GM18508 (cell line): ENCODE measurements at regions not wholly inside any gene's neighbourhood (a gene's known extent, or its start where the extent isn't known, plus 50 kb on each side); places are given as distances from the start of the nearest gene placed in this dataset.
A peak's percentile ranks its signal among the peaks of the same experiment; 100 is the strongest.
"Not testable (repeated sequence)": the region's sequence is repeated elsewhere in the genome, so short reads cannot be mapped to it uniquely, and the experiment has no call there.

ENCODE experiments used
- ATAC-seq: cut with Tn5 transposase; IDR thresholded peaks from one replicate; pipeline ENCODE4 v1.9.1; 2021; ENCODE audit warnings: moderate number of reproducible peaks; ENCODE audit not compliant: insufficient read depth, unreplicated experiment

DNA sequence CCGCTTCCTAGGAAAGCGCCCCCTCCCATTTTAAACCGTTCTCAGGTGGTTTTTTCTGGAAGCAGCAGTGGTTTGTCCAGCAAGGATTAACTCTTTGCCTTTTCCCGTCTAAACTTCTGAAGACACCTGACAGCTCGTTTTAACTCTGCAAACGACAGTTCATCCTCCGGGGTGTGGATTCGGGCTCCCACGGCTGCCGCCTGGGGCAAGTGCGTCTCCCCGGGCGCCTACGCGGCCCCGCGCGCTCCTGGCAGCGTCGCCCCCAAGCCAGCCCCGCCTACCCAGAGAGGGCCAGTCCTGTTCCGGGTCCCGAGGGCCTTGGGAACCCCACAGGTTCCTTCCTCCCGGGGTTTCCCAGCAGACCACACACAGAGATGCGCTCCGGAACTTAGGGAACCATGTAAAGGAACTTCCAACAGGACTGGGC is 54.4 kb downstream of the PRR18 start:
- no peak for ATAC-seq

DNA sequence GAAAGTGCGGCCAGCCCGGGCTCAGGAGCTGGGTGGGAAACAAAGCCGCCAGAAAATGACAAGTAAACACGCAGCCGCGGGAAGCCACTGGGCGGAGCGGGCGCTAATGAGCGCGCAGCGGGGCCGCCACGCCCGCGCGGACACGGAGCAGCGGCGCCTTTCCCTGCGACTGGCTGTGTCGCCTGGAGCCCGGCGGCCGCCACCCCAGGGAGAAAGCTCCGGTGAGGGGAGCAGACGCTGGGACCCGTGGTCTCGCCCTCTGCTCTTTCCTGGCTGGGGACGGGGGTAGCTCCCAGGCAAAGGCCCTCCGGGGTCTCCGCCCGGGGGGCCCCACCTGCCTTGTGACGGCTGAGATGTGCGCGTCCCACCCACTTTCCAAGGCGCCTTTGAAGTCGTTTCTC is 54.9 kb downstream of the PRR18 start:
- no peak for ATAC-seq

DNA sequence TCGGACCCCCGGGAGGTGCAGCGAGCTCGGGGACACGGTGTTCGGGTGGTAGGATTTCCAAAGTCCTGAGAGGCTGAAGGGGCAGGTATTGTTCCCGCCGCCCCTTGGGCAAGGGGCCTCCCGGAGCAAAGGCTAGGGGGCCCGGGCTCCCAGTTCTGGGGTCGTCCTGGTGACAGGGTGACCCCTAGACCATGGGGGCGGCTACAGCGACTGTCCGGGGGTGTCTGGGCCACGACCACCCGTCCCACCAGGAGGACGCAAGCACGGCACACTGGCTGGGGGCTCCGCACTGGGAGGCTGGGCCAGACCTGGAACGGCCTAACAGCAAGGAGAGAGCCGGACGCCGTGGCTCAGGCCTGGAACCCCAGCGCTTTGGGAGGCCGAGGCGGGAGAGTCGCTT is 55.6 kb downstream of the PRR18 start:
- no peak for ATAC-seq

DNA sequence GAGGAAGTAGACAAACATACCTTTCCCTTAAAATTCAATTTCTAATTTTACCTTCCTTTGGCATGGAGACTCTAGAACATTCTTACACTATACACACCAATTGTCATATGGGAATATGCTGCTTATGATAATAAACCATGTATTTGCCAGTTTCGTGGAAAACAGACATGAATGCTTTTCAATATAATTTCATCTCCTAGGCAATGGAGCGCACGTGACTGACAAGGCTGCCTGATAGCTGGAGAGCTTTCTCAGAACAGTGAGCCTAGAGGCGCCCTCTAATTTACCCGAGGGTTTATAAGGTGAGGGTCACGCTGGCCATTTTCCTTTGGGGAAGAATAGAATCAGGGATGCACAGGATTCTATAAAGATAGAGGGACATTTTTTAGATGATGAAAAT is 56.5 kb downstream of the PRR18 start:
- ATAC-seq: no peak

DNA sequence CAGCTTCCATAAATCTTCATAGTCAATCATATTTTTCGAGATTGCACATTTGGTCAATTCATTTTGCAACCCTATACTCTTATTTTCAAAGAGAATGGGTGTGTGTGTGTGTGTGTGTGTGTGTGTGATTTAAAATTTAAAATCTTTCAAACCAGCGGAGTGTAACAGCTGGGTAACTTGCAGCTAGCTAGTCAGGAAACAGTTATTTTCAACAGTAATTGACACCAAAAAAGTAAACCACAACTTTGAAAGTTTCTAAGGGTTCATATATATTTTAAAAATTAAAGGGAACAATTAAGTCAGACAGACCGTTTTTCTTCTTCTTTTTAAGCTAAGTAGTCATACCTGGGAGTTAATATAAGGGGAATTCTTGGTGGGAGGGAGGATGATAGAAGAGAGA is 57.0 kb downstream of the PRR18 start:
- ATAC-seq: no peak

DNA sequence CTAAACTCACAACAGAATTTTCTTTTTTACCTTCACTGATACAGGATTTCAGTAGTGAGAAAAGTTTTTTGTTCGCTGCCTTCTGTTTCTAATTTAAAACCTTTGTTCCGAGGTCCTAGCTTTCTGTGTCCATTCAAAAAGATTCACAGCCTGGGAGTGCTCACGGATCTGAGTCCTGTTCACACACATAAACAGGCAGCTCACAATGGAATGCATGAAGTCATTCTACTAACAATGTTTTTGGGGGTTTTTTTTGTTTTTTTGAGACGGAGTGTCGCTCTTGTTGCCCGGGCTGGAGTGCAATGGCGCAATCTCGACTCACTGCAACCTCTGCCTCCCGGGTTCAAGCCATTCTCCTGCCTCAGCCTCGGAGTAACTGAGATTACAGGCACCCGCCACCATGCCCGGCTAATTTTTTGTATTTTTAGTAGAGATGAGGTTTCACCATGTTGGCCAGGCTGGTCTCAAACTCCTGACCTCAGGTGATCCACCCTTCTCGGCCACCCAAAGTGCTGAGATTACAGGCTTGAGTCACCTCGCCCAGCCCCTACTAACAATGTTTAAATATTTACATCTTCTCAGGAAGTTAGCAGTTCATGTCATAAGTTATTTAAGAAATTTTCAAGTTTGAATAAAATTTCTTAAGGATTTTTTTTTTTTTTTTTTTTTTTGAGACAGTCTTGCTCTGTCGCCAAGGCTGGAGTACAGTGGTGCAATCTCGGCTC is 59.0 kb downstream of the PRR18 start:
- not testable (repeated sequence) for ATAC-seq

DNA sequence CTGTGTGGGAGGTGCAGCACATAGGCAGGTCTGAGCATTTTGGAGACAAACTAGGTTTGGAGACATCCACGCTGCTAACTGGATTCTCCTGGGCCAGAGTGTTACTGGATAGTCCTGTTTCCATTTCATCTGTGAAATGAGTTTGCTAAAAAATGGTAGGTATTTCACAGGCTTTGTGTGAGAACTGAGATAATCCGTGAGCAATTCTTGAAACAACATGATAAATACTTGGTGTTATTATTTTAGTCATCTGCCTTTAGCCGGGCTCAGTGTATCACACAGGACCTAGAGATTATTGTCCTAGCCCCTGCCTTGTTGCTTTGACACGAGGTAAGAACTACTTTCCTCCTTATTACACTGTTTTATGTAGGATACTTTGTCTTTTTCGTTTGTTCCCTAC is 63.0 kb downstream of the PRR18 start:
- no peak for ATAC-seq

DNA sequence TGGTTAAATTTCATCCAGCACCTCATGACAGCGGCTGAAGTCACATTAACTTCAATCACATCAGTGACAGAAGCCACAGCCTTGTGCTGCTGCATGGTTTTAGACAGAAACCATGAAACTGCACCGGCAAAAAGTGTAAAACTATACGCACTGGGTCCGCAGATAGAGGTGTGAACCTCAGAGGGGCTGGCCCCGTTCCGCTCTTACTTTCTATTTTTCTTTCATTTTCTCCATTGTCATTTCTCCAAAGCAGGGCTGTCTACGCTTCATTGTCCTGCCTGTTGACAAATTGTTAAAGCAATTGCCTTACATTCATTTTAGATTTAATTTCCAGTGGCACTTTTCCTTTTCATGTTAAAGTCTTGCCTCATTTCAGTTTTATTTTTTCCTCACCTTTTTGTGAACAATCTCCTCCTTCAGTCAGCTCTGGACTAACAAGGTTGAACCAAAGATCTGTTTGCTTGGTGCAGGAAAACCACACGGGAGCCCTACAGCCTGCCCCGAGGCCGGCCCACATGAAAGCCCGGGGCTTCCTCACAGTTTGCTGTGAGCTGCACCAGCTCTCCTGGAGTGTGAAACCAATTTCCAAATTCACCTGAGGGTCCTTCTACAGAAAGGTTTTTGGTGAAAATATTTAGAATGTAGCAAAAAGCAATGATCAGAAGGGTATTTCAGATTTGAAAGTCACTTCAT is 63.7 kb downstream of the PRR18 start:
- peak; percentile 95 for ATAC-seq

DNA sequence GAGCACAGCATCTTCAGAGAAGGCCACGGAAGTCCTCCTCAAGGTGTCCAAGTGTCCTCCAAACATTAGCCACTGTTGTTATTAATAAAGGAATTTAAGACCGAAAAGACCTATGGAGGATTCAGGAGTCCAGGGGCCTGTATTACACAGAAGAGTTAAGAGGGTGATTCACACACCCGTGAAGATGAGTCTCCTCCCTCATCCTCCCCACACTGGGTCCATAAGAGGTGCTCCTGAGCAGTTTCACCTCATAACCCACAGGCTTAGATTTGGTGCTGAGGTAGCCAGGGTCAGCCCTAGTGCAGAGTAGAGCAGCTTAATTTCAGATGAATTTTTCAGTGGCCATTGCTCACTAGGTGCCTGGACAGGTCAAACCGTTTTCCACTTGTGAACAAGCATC is 65.3 kb downstream of the PRR18 start:
- ATAC-seq: no peak

DNA sequence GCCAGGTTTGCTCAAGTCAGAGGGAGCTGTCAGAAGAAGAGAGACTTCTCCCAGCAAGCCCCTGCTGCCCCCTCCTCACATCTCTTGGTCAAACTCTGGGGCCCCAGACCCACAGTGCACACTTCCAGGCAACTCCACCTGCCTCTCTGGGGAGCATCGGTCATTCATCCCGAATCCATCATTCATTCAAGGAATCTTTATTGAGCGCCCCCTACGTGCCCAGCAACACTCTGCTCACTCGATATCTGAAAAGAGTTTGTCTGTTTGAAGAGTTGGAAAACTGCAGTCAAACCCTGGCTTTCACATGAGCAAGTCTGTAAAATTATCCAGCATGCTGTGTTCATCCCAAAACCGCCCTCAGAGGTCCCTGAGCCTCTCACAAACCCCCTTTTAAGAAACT is 66.2 kb downstream of the PRR18 start:
- ATAC-seq: no peak

DNA sequence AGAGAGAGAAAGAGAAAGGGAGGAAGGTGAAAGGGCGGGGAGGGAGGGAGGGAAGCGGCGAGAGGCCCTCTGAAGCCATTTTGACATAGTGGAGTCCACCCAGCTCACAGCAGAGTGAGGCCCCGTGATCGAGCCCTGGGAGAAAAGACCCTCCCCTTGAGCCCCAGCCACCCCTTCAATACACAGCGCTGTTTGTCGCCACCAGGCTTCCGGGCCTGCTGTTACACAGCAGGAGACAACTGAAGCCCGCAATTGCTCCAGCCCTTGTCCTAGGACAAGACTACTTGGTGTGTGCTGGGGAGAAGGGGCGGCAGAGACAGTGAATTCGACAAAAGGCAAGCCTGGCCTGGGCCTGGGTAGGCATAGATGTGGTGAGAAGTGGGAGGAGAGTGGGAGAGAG is 67.3 kb downstream of the PRR18 start:
- no peak for ATAC-seq

DNA sequence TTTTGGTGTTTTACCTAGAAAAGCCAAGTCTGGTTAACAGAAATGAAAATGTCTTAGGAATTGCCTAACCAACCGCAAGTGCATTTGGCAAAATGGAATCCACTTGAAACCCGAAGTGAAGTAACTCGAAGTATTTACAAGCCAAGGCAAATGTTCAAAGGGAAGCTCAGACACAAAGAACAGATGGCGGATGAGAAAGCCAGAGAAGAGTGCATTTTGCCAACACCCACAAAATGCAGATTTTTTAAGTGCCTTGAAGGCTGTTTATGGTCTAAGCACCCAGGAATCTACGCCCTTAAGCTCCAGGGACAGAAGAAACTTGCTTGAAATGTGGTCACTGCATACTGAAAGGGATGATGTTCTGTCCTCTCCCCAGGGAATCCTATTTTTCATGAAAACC is 70.0 kb upstream of the TBXT start:
- ATAC-seq: no peak

DNA sequence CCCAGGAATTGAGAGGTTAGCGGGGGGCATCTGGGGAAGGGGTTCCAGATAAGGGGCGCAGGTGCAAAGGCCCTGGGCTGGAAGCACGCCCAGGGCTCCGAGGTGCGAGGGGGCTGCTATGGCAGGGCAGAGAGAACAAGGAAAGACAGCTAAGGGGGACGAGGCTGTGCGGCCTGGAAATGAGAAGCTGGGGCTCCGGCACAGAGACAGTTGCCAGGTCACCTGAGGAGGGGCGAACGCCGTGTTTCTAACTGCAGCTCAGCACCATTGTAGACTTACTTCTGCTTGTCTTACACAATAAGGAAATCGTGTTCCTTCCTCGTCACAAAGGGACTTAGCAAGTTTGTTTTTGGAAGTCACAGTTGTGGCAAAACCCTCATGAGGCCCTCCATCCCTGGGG is 68.9 kb upstream of the TBXT start:
- no peak for ATAC-seq

DNA sequence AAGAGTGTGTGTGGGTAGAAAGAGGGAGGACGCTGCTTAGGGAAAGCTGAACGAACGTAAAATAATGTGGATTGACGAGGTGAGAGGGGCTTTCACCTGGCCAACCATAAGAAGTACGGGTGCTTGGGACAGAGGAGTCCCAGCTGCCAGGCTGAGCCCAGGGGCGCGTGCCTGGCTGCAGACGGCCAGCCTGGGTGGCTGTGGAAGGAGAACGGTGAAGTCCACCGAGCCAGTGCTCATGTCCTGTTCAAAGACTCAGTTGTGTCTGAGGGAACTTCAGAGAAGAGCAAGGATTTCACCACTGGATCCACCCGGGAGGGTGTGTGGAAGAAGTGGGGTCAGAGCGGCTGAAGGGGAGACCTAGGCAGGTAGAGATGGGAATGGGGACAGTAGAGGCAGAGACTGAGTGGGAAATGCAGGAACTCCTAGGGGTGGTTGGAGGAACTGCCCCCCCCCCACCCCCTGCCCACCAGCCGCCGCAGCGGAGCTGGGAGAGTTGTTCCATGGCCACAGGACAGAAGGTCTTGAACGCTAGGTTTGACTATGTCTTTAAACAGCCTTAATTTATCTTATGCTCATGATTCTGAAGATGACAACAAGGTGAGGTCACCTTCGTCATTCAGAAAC is 68.1 kb upstream of the TBXT start:
- ATAC-seq: no peak

DNA sequence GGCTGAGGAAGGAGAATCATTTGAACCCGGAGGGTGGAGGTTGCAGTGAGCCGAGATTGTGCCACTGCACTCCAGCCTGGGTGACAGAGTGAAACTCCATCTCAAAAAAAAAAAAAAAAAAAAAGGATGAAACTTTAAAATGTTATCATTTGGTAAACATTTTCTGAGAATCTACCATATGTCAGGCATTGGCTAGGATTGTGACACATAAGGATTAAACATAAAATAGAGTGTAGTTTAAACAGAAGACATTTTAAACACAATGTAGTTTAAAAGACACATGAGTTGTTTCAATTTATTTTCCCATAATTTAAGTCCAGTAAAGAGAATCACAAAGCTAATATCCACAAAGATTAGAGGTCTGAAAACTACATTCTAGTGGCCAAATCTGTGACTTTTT is 63.5 kb upstream of the TBXT start:
- not testable (repeated sequence) for ATAC-seq

DNA sequence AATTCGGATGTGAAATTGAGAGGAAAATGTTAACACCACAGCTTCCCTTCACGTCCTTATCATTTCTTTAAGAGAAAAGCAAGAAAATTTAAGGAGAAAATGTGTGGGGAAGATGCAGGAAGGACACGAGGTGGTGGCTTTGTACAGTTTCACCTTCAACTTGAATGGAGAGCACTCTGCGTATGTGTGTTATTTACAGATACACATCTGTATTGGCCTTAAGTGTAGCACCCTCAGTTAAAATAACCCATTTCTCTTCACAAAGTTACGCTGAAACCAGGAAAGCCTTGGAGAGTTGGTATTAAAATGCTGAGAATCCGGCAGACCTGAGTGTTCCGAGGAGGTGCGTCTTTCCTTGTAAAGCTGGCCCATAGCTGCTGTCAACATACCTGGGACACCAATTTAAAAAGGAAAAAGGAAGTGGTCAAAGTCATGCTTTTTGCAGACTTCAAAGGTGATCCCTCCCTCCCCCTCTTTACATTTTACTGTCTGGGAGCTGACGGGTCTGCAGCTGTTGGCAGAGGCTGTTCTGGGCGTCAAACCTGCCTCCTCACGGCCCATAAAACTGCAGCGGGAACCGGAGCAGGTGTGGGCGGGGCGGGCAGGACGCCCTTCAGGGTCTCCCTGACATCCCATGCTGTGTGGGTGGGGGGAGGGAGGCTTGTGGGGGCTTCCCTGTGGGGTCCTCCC is 61.3 kb upstream of the TBXT start:
- no peak for ATAC-seq

DNA sequence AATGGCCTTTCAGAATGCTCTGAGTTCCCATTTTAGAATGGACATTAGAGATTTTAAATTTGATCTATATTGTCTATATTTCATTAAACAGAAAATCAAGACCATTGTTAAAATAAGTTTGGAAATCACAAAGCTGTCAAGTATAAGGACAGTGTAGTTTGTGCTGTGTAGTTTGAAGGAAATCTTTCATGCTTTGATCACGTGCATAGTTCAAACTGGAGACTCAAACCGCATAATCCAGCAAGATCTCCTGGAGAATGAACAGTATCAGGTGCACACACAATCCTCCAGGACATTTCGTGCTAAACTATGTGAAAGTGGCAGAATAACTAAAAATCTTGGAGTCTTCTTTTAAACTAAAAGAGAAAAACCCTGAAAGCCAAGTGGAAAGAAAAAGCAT is 60.8 kb upstream of the TBXT start:
- no peak for ATAC-seq

DNA sequence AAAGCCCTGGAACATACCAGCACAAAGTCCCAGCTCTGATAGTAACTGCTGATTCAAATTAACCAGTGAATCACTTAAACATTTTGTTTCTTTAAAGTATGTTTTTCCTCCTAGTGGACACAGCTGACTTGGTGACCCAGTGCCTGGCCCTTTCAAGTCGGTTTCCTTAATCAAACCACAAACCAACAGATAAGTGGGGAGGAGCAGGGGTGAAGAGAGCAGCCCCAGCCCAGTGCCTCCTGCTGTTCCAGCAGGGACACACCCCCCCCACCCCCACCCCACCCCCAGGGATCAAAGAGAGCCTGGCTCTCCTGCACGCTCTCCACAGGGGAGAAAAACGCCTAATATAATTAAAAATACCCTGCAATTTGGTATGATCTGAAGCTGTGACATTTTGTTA is 55.4 kb upstream of the TBXT start:
- ATAC-seq: no peak

DNA sequence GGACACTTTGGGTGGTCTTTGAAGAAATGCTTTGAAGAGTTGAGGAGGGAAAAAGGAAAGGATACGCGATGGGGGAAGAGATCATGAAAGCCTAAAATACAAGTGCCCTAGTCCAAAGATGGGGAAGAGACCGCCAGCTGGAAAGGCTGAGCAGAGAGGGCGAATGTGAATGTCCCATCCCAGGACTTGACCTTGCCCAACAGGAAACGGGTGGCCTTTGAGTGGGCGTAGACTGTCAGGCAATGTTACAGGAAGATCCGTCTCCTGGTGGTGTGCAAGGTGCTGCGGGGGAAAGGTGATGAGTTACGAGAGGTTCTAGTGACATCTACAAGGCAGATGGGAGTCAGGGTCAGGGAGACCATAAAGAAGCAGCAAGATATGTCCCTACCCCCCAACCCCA is 55.0 kb upstream of the TBXT start:
- no peak for ATAC-seq

DNA sequence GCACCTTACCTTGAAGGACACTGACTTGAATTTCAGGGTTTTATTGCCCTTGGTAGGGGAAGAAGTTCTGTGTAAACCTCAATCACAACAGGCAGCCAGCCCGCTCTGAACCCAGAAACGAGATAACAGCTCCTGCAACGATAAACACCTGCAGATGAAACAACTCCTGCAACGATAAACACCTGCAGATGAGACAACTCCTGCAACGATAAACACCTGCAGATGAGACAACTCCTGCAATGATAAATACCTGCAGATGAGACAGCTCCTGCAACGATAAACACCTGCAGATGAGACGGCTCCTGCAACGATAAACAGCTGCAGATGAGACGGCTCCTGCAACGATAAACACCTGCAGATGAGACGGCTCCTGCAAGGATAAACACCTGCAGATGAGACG is 54.0 kb upstream of the TBXT start:
- no peak for ATAC-seq

DNA sequence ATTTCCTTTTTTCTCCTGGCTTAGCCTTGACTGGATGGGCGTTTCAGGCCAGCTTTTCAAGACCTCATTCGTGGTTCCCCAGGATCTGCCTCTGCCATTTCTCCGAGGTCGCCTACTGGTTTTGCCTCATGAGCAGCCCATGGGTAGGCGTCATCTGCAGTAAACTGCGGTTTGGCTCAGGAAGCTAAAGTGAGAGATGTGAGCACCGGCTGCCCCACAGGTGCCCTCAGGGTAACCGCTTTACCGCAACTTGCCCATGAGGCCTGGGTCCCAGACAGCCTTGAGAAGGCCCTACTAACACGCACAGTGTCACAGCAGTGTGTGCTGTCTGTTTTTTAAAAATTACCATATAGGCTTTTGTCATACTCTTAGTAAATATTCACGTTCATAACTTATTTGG is 53.4 kb upstream of the TBXT start:
- no peak for ATAC-seq
